Right lobe of liver (tissue), 4 donors: ENCODE measurements at regions not wholly inside any gene's neighbourhood (a gene's known extent, or its start where the extent isn't known, plus 50 kb on each side); places are given as distances from the start of the nearest gene placed in this dataset.

Experiments used
- CTCF ChIP-seq, 4 donors: fragments of 200-600 bp in 3 of 4; fragments of 450-650 bp in 1 of 4; IDR thresholded peaks; one replicate each; pipeline versions ENCODE4 v1.5.1 to v1.8.0; 2016 to 2022; ENCODE audit warnings: antibody characterized with exemption in 4 of 4, mild to moderate bottlenecking in 2 of 4
- POLR2A ChIP-seq: fragments of 450-650 bp; IDR thresholded peaks from one replicate; pipeline ENCODE4 v1.6.1; 2017; ENCODE audit warnings: antibody characterized with exemption, mild to moderate bottlenecking
- donor health status: DM: no; HTN: no; CAD: no.
- donor health status: DM: no; HTN: no; CAD: no.
- donor health status: DM: no; HTN: yes; CAD: no.

- TF ChIP-seq CTCF (IDR thresholded peaks at IDR 0.05): no peak
- no peak for TF ChIP-seq POLR2A
Observed at GRCh38 chr4:127001933-127002332, 630.8 kb upstream of the INTU start.
